Jurkat, Clone E6-1 (cell line): ENCODE measurements at regions not wholly inside any gene's neighbourhood (a gene's known extent, or its start where the extent isn't known, plus 50 kb on each side); places are given as distances from the start of the nearest gene placed in this dataset.

Source experiments
- DNase-seq: peaks from one replicate; pipeline ENCODE4 v3.0.0-alpha.2; 2011; ENCODE audit warnings: low read depth, low spot score
- H3K4me3 ChIP-seq: 2 replicates; pipeline ENCODE4 v1.5.1; 2011; ENCODE audit warnings: mild to moderate bottlenecking, low read length, control low read depth, moderate library complexity

- DNase-seq: no peak
- no peak overlapping the region for H3K4me3 ChIP-seq
These were observed 241.7 kb upstream of the RAB4A start for GRCh38 chr1:229028987-229029878.

- no peak for DNase-seq
- no peak overlapping the region for H3K4me3 ChIP-seq
These were observed 241.1 kb upstream of the RAB4A start for GRCh38 chr1:229029879-229030235.

GRCh38 chr1:229030630-229031029 is 240.3 kb upstream of the RAB4A start:
- no peak for DNase-seq
- H3K4me3 ChIP-seq: no peak overlapping the region

GRCh38 chr1:229031061-229031460 is 239.8 kb upstream of the RAB4A start:
- DNase-seq: no peak
- H3K4me3 ChIP-seq: no peak overlapping the region

GRCh38 chr1:229031481-229032341 is 239.2 kb upstream of the RAB4A start:
- H3K4me3 ChIP-seq: no peak overlapping the region
- no peak for DNase-seq

GRCh38 chr1:229032375-229032774 is 238.5 kb upstream of the RAB4A start:
- DNase-seq: no peak
- H3K4me3 ChIP-seq: no peak overlapping the region

GRCh38 chr1:229033480-229033879 is 237.4 kb upstream of the RAB4A start:
- no peak for DNase-seq
- no peak overlapping the region for H3K4me3 ChIP-seq

GRCh38 chr1:229034342-229034741 is 236.6 kb upstream of the RAB4A start:
- no peak overlapping the region for H3K4me3 ChIP-seq
- no peak for DNase-seq

GRCh38 chr1:229035054-229035747 is 235.7 kb upstream of the RAB4A start:
- no peak overlapping the region for H3K4me3 ChIP-seq
- DNase-seq: no peak

GRCh38 chr1:229035748-229036082 is 235.2 kb upstream of the RAB4A start:
- H3K4me3 ChIP-seq: no peak overlapping the region
- DNase-seq: no peak

- no peak for DNase-seq
These were observed 233.0 kb upstream of the RAB4A start for GRCh38 chr1:229037806-229038405.

GRCh38 chr1:229040630-229041358 is 230.1 kb upstream of the RAB4A start:
- H3K4me3 ChIP-seq: no peak overlapping the region
- DNase-seq: no peak

More at GRCh38 chr1:229037806-229038405, 233.0 kb upstream of the RAB4A start:
- no peak overlapping the region for H3K4me3 ChIP-seq

- no peak overlapping the region for H3K4me3 ChIP-seq
- DNase-seq: no peak
These were observed 229.0 kb upstream of the RAB4A start for GRCh38 chr1:229041946-229042345.

GRCh38 chr1:229042482-229042881 is 228.4 kb upstream of the RAB4A start:
- DNase-seq: no peak
- H3K4me3 ChIP-seq: no peak overlapping the region

- no peak for DNase-seq
- H3K4me3 ChIP-seq: no peak overlapping the region
These were observed 227.8 kb upstream of the RAB4A start for GRCh38 chr1:229043115-229043514.

- no peak for DNase-seq
- no peak overlapping the region for H3K4me3 ChIP-seq
These were observed 224.6 kb upstream of the RAB4A start for GRCh38 chr1:229046251-229046853.

GRCh38 chr1:229047161-229047839 is 223.6 kb upstream of the RAB4A start:
- no peak overlapping the region for H3K4me3 ChIP-seq
- no peak for DNase-seq
